Stimulated activated CD4-positive, alpha-beta T cell treated with anti-CD3 and anti-CD28 coated beads, TNF-alpha, amount 100 ng/mL, for 48 hours (primary cell): ENCODE measurements at regions not wholly inside any gene's neighbourhood (a gene's known extent, or its start where the extent isn't known, plus 50 kb on each side); places are given as distances from the start of the nearest gene placed in this dataset.
"Not testable (repeated sequence)": the region's sequence is repeated elsewhere in the genome, so short reads cannot be mapped to it uniquely, and the experiment has no call there.

Experiments used
- DNase-seq, 3 donors: peaks; one replicate each; pipeline ENCODE4 v3.0.0-alpha.2; 2020; ENCODE audit warnings: low read depth in 3 of 3

DNA sequence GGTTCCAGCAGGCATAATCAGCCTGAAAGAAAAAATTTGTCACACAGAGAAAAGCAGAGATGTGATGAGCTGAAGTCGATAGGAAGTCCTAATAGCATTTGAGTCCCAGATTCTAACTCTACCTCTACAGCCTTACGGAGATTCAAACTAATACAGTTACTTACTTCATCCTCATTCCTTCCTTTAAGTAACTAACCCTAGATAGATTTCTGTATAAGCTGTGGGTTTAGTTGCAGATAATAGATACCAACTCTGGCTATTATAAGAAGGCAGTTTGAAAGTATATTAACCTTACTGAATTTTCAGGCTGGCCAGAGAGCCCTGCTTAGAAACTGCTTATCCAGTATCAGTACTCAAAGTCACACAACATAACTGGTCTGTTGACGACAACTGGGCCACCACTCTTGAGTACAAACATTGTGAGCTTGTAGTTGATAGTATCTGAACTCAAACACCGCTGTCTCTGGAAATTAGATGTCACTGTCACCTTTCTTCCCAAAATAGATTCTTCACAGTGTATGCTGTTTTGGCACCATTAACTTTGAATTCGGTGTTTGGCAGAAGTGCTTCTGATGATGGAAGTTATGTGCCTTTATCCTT is 484.3 kb downstream of the DIPK2A start:
- no peak for DNase-seq

DNA sequence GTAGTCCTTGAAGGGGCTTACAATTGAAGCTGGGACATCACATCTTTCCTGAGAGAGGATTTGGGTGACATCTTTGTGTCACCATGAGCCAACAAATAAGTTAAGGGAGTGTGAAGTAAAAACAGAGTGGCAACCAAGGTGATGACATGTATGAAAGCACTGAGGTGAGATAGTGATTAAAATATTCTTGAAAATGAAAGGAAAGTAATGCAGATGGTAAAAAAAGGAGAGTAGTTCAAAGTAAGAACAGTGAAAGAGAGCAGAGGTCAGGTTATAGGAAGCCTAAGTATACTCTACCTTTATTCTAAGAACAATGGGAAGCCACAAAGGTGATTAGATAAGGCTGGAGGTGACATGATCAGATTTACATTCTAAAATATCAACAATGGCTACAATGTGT is 486.1 kb downstream of the DIPK2A start:
- no peak for DNase-seq

- DNase-seq = no peak
Observed at GRCh38 chr3:144458283-144458682, 486.7 kb downstream of the DIPK2A start.

DNA sequence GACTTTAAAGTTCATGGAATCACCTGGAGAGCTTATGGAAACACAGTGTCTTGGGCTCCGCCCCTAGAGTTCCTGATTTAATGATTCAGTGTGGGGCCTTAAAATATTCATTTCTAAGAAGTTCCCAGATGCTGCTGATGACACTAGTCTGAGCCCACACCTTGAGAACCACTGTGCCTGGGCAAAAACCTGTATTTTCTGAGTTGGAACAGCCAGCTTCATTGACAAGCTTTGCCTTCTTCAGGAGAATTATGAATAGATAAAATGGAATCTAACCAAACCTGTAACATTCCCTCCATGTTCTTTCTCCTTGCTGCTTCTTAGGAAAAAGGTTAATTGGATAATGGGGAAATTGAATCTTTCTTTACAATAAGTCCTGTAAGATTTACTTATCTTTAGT is 490.7 kb downstream of the DIPK2A start:
- no peak for DNase-seq

DNA sequence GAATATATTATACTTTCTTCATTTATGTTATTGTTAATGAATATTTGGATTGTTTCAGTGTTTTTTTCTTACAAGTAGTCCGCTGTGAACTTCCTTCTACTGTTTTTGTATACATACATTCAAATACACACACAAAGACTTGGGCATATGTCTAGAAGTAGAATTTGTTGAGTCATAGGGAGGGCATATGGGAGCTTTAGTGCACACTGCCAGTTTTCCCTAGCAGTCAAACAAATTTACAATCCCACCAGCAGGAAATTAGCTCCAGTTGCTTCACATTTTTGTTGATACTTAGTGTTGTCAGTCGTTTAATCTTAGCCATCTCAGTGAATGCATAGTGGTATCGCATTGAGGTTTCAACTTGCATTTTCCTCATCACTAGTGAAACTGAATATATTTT is 492.3 kb downstream of the DIPK2A start:
- no peak for DNase-seq

GRCh38 chr3:144466114-144466513 is 494.5 kb downstream of the DIPK2A start:
- DNase-seq = no peak

DNA sequence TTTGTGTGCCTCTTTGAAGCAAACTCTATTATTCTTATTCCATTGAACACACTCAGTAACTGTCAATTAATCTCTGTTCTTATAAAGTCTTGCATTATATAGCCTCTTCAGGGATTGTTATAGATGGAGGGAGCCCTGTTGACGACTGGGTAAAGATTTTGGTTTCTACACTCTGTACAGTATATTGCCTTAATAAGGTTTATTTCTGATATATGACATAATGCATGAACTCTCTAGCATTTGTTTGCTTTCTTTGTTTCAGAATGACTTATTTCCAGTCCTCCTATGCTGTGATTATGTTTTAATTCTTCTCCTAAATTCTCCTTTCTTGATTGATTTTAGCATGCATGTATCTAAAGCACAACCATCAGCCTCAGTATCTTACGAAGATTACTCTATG is 494.9 kb downstream of the DIPK2A start:
- DNase-seq = no peak

GRCh38 chr3:144470666-144471065 is 499.0 kb downstream of the DIPK2A start:
- no peak for DNase-seq

- DNase-seq = no peak
Observed at GRCh38 chr3:144477593-144477992, 506.0 kb downstream of the DIPK2A start.

- no peak for DNase-seq
Observed at GRCh38 chr3:144480416-144480919, 508.8 kb downstream of the DIPK2A start.

DNA sequence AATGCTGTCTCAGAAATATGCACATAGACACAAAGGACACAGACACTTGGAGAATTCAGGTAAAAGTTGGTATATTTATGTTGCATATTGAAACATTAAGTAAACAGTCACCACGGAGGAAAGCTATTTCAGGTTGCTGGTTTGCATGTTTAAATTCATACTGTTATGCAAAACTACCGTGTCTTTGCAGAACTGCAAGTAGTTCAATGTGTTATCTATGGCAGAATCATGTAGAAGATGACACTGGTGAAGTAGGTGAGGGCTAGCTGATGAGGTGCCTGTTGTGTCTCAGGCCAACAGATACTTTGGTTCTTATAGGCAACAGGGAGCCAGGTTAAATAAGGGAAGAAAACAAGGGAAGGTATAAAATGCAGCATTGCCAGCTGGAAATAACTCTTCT is 511.3 kb downstream of the DIPK2A start:
- DNase-seq = no peak

- DNase-seq = no peak
Observed at GRCh38 chr3:144487011-144487410, 515.4 kb downstream of the DIPK2A start.

DNA sequence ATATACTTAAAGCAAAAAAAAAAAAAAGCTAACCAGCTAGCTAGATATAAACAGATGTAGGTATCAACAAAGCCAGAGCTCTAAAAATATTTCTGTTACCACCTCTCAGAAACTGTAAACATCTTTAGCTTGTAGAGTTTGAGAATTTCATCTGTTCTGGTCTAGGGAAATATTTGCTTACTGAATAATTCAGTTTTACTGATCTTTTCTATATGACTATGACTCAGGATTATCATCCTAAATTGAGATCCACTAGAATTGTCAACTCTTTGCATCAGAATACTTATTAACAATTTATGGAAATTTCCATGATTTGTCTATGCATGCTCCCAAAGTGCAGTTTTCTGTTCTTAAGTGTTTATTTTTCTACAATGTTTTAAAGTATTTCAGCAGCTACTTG is 517.3 kb downstream of the DIPK2A start:
- DNase-seq = no peak

DNA sequence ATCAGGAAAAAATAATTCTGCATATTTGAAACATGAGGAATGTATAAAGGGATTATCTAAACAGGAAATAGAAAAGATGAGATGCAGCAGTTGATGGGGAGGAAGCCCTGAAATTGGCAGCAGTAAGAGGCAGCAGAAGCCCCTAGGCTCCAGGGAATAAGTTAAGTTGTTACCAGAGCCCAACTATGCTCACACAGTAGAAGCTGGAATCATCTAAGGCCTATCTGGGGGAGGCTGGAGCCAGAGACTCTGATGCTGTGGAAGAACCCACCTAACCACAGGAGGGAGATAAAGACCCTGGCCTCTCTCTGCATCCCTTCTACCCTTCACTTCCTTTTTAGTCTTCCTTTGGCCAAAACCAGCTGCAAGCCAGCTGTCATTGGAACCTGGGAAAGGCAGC is 519.7 kb downstream of the DIPK2A start:
- DNase-seq = no peak

DNA sequence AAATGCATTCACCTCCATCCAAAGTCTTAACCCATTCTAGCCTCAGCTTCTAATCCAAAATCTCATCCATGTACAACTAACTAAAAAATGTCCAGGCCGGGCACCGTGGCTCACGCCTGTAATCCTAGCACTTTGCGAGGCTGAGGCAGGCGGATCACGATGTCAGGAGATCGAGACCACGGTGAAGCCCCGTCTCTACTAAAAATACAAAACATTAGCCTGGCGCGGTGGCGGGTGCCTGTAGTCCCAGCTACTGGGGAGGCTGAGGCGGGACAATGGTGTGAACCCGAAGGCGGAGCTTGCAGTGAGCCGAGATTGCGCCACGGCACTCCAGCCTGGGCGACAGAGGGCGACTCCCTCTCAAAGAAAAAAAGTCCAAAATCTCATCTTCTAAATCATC is 523.0 kb downstream of the DIPK2A start:
- not testable (repeated sequence) for DNase-seq

- DNase-seq = no peak
Observed at GRCh38 chr3:144496141-144496835, 524.7 kb downstream of the DIPK2A start.

DNA sequence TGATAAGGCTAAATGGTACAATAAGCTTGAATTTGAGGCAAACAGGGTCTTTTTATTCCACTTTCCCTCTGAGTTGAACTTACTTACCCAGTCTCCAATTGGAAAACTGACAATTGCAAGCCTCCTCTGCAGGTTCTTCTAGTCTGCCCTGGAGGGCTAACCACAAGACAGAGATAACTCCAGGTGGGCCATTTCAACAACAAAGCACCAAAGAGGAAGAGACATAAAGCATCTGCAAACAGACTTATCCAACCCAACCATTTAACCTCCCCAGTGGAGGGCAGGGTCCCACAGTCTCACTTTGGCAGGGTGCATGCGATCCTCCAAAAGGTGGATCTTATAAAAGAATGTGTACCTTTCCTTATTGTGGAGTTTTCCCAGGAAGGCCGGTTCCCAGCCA is 525.8 kb downstream of the DIPK2A start:
- DNase-seq = no peak

- DNase-seq = no peak
Observed at GRCh38 chr3:144499001-144499930, 527.6 kb downstream of the DIPK2A start.

GRCh38 chr3:144501467-144501866 is 529.8 kb downstream of the DIPK2A start:
- DNase-seq = no peak

DNA sequence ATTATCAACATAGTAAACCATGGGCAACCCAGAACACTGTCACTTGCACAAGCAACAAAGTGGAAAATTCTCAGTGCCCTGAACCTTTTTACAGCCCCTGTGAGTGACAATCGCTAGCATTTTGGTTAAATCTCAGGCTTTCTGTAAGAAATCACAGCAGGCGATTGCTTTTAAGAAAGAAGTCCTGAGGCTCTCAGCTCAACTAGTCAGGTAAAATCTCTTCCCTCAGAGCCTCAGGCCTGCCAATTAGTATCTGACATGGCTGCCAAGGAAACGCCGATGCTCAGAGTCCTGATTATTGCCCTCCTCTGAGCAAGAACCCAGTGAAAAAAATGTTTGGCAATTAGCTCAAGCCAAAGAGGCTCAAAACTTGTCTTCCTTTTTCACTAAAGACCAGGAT is 530.8 kb downstream of the DIPK2A start:
- DNase-seq = no peak

GRCh38 chr3:144506375-144506774 is 534.8 kb downstream of the DIPK2A start:
- not testable (repeated sequence) for DNase-seq

DNA sequence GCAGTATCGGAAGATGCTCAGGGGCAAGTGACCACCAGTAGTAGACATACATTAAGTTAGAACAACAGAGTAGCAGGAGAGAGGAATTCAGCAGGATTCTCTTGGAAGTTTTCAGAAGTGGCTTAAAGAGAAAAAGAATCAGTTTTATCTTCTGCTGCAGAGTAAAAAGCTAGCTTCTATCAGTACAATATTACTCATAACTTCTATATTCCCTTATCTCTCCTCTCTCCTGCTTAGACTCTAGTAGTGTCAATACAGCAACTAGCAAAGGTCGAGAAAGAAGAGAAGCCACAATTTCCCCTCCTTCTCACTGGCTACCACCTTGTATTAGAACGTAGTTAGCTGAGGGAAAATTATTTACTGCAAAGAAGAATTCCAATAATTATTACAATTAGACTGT is 539.7 kb downstream of the DIPK2A start:
- DNase-seq = no peak

DNA sequence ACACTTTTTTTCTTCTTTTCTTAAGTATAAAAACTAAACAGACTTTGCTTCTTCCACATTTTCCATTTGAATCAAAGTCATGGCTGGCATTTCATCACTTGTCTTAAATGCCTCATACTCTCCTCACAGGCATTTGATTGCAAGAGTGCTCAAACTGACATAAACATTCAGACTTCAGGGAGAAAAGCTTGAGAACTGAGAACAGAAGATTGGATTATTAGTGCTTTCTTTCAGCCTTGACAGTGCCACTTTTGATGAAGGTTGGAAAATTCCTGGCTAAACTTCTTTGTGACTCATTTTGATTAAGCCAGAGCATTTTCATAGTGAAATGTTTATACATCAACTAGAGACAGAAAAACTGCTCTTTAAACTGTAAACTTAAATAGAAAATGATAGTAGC is 544.4 kb downstream of the DIPK2A start:
- no peak for DNase-seq
